Activated CD4-positive, alpha-beta T cell treated with anti-CD3 and anti-CD28 coated beads for 24 hours (primary cell): ENCODE measurements at regions not wholly inside any gene's neighbourhood (a gene's known extent, or its start where the extent isn't known, plus 50 kb on each side); places are given as distances from the start of the nearest gene placed in this dataset.
"Not testable (repeated sequence)": the region's sequence is repeated elsewhere in the genome, so short reads cannot be mapped to it uniquely, and the experiment has no call there.

Experiments
- DNase-seq, 2 donors: peaks; one replicate each; pipeline ENCODE4 v3.0.0-alpha.2; 2020; ENCODE audit warnings: low read depth in 2 of 2

DNA sequence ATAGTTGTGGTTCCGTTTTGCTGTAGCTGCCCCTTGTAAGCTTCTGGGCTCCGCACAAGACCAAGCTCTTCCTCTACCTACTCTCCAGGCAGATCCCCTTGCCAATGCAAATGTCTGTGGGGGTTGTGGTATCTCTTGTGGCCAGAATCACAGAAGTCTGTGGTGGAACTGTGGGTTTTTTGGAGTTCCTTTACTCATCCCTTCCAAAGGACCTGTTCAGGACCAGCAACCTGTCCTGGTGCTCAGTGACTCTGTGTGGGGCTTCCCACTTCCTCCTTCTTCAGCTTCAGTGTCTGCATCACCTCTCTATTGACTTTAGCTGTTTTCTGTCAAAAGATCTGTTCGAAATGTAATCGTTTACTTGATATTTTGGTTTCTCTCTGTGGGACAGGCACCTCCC, 441.3 kb upstream of the ADAMTSL1 start:
- no peak for DNase-seq

DNA sequence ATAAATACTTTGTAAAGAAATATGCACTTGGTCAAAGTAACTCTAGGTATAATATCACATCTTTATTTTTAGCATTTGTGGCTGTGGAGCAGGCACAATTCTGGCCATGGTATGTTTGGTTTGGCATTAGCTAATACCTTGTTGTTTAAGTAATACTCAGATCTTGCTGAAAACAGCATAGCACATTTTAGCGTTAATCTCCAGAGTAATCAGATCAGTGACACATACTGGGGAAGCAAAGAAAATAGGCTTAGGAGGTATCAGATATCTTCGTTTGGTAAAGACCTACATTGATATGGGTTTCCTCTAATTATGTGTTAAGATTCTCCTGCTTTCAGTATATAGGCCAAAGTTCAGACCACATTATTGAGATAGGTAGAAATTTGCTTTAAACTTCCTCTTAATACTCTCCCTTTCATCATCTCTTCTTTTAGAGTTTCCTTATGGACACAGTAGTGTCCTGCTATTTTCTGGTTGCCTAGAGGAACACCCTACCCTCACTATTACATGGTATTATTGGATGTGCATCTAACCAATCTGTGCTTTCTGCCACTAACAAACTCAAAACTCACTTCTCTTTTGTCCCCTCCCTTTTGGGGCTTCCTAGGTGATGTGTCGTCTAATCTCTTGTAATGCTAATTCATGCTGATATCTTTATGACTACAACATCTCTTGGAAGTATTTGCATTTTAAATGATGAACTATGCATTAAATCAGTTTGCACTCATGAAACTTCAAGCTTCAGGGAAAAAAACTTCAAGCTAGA, 437.3 kb upstream of the ADAMTSL1 start:
- no peak for DNase-seq

DNA sequence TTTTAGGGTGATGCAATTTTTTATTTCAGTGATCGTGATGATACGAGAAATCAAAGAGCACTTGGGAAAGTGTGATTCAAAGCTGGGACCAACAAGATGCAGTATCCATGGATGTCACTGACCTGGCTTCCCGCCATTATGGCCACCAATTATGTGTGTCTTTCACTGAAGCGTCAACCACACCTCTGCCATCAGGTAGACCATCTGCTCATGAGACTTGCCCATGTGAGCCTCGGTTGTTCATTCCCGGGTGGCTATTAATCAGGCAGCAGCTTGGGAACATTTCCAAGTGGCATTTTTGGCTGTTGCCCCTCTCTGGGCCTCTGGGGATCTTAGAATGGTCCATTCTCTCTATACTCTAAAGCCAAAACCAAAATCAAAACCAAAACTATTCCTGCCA, 436.0 kb upstream of the ADAMTSL1 start:
- DNase-seq: no peak

DNA sequence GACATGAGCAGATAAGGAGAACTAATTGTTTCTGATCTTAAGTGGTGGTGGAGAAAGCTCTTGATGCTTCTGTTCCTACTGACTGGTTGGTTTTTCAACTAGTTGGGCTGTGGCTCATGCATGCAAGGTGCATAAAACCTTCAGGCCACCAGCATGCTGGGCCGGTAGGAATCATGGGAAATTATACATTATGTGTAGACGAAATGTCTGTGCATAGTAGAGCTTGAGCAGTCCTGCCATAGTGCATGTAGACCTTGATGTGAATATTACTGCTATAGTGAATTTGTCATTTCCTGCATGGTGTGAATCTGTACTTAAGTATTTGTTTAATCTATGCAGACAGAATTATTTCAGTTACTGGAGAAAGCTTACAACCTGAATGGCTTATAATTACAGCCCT, 433.6 kb upstream of the ADAMTSL1 start:
- DNase-seq: no peak

DNA sequence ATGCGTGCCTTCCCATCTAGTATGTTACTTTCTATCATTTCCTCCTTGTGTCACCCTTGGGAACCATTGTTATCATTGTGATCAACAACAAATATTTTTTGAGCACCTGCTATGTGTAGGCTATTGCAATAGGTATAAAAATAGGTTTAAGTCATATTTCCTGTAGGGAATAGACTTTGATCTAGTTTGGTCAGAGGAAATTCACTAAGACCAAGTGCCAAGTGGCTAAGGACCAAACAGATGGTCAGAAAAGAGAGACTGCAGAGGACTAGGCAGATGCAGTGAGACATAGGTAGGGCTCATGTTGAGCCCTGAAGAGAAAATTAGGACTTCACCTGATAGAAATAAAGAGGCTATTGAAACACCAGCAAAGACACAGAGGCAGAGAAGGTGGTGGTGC, 430.0 kb upstream of the ADAMTSL1 start:
- DNase-seq: no peak

DNA sequence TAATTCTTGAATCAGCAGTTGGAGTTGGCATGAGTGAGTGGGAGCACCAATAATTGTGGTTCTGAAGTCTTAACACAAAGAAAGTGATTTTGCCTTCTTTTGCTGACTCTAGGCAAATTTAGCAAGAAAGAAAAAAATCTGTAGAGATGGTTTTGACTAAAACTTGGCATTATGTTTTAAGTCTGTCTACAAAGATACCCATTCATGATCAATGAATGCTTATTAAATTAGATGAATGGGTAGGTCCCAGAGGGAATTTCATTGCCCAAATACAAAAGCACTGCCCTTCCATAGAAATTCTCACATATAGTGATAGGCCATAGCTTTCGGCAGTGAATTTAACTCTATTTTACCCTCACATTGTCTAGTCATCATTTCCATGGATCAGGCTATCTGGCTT, 428.6 kb upstream of the ADAMTSL1 start:
- no peak for DNase-seq

DNA sequence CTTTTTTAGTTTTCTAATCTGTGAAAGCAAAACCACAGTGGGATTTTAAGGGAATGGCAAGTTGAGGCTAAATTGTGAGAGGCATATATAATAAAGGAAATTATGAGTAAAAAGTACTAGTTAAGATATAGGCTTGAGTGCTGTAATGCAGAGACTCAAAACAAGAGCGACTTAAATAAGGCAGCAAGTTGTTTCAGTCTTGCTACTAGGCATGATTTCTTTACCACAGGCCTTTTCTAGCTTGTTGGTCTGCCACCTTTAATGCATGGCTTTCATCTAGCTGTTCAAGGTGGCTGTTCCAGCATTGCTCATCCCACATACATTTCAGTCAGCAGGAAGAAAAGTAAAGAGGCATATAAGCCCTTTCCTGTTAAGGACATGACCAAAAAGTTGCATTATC, 427.9 kb upstream of the ADAMTSL1 start:
- no peak for DNase-seq

DNA sequence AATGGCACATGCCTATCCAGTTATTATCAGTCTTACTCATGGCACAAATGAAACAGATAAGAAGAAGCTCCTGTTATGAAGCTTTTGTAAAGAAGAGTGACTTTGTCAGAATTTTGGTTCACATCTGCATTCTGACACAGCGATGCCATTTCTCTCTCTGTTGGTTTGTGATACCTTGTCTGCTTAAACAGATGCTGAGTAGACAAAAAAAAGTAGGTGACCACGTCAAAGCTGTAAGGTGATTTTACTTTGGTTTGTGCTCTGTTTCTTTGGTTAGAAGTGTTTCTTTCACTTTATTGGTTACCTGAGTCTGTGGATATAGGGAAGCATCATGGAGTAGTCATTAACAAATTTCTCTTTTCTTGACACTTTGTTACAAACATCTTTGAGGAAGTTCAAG, 422.3 kb upstream of the ADAMTSL1 start:
- no peak for DNase-seq

DNA sequence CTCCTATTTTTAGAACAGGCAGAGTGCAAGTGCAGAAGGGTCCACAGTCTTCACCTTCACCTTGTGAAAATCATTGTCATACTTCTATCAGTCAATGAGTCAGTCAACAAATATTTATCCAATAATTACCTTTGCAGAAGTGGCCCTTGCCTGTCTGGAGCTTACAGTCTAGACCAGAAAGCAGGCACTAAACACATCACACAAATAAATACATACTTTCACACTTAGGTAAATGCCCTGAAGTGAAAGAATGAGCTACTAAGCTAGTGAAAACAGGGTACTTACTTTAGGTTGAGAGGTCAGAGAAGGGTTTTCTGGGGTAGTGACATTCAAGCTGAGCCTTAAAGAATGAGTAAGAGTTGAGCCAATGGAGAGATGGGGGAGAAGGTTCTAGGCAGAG, 421.9 kb upstream of the ADAMTSL1 start:
- no peak for DNase-seq

DNA sequence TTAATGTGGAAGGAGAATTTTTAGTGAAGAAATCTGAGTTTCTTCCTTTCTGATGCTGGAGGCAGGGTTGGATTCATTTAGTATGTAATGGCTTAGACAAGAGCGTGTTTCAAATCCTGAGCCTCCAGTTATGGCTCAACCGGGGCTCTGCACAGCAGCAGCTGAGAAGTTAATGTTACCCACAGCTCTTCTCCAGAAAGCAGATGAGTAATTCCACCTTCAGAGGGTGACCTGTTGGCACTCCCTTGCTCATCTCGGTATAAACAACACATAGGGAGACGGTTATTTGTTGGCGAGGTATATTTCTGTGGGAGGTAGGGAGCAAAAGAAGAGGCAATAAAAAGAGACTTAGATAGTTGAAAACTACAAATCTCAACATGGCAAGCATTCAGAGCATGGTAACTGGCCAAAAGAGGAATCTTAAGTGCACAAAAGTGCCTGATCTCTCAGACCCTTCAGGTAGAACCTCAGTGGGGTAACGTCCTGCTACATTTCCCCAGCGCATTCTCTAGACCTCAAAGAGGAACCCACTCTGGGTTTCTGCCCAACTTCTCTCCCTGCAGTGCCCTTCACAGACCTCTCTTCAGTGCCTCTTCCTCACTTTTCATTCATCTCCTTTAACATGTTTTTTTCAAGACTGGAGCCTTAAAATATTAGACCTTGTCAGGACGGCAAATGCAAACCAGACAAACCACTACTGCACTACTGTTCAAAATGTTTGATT, 417.5 kb upstream of the ADAMTSL1 start:
- no peak for DNase-seq

DNA sequence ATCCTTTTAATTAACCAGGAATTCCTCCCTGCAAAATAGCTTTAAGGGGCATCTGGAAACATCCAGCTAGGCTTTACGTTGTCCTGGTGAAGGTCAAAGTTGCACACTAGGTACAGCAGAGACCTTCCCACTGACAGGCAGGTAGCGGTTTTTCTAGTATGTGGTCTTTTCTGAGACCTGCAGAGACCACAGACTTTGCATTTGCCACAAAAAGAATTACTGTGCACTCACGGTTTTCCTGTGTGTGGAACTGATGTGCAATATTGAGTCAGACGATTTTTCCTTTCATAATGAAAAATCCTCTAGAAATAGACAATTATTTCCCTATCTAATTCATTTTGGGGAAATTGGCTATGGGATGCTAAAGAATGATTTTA, 417.0 kb upstream of the ADAMTSL1 start:
- no peak for DNase-seq

DNA sequence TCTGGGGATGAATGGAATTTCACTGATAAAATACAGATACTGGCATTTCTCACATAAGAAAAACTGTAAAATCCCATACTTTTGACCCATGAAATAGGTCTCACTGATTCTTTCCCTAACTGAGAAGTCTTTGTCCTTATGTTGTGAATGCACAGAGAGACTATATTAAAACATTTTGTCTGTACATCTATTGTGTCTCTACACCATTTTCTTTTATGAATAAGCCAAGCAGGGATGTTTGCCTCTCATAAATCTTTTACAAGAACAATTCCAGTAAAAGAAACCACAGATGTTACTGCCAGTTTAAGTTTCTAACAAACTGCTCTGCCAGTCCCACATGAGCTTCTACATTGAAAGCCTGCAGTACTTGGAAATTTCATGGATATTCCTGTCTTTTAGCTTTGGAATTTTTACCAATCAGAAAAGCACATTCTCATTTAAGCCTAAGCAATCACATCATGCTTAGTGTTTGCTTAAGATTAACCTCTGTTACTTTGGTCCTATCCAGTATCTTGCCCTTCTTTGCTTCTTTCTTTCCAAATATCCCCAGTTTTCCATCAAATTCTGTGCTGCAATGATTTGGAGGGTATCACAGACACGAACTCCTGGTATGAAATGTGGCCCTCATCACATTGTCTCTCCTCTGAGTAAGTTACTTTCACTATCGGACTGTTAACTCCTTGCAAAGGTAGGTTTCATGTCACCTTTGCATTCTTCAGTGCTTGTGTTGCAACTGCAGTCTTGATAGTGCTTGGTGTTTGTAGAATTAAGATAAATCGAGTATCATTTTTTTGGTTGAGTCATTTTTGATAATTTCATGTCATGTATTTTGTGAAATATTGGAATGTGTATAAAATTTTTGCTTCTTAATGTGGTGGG, 415.1 kb upstream of the ADAMTSL1 start:
- DNase-seq: no peak

DNA sequence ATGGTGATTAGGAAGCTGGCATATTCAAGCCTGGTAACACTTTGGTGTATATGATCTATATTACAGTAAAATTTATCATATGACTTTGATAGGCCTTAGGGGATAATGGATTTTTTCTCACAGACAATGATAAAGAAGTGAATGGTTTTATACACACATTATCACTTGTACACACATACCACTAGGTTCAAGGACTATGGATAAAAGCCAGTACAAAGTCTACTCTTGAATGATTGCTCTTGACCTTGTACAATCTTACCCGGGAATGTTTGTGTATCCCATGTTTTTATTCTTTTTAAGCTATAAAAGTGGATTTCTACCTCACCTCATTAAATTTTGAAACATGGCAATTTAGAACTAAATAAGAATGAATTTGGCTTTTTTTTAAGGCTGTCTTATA, 414.5 kb upstream of the ADAMTSL1 start:
- no peak for DNase-seq

DNA sequence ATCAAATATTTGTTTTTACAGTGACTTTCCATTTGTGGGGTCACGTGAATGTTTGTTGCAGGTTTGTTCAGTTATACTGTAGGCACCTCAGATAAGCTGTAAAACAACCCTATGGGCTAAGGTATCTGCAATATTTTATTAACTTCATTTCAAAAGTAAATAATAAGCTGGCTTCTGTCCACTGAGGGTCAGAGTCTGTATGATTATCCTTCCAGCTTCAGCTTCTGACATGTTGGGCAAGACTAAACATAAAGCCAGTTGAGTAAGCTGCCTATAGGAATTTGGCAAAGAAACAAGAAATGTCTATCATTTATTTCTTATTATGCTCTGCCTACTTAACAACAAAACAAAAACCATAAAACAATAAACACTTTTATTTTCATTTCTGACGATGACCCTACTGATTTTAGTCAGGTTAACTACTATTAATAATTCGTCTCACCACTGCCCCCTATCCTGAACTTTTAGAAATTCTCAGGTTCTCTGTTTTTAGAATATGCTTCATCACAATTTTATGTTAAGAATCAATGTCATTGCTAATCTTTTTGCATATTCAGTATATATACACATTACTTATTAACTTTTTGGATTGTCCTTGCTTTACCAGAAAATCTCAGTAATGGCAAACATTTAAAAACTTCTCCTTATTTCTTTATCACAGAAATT, 413.6 kb upstream of the ADAMTSL1 start:
- no peak for DNase-seq

DNA sequence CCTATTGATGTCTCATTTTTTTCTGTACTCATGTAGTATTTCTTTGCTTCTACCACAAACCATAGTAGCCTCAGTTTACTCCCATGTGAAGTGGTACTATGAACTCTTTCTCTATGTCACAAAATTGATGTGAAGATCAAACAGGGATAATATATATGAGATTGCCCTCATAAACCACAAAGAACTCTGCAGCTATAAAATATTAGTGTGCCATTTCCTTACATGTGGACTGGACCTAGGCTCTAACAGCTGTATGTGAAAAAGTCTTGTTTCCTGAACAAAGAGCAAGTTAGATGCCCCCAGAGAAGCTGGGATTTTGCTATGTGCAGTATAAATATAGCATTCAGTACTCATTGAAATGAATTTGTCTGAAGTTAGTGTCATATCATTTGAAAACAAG, 412.6 kb upstream of the ADAMTSL1 start:
- no peak for DNase-seq

DNA sequence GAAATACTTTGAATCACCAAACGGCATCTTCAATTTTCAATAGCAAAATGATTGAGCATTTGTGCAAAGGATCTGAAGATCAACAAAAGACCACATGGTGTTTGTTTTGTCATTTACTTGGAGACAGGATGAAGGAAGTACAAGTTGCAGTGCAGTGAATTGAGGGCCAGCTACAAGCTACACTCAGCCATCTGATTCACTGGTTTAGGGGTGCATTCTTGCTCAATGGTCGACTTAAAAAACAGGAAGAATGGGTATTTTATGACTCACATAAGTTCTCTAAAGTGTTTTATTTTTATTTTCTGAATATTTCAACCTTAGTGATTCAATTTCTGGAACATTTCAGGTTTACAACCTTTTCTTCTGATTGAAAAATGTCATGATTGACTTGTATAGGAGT, 412.1 kb upstream of the ADAMTSL1 start:
- no peak for DNase-seq

DNA sequence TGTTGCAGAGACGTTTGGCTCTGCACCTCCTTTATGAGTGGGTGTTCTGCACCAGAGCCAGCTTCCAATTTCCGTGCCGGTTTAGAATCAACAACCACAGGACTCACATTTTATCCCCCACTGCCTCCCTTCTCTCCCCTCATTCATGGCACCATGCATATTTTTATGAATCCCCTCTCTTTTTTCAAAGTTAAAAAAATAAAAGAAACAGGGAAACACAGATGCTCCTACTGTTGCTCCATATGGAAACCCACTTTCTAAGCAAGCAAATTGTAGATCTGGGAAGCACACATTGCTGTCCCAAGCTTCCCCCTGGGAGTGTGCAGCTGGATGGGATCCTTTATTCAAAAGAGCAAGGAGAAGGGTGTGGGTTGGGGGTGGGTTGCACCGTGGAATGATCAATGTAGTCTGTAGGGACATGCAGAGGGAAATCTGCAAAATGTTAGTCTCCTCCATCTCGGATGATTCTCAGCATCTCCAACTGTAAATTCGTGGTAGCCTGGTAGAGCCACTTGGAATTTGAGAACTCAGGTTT, 410.0 kb upstream of the ADAMTSL1 start:
- no peak for DNase-seq

DNA sequence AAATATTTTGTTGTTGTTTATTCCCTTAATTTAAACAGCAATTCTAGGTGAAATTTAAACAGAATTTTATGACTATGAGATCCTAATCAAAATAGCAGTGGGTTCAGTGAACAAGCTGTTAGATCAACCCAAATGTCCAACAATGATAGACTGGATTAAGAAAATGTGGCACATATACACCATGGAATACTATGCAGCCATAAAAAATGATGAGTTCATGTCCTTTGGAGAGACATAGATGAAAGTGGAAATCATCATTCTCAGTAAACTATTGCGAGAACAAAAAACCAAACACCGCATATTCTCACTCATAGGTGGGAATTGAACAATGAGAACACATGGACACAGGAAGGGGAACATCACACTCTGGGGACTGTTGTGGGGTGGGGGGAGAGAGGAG, 407.3 kb upstream of the ADAMTSL1 start:
- DNase-seq: not testable (repeated sequence)

DNA sequence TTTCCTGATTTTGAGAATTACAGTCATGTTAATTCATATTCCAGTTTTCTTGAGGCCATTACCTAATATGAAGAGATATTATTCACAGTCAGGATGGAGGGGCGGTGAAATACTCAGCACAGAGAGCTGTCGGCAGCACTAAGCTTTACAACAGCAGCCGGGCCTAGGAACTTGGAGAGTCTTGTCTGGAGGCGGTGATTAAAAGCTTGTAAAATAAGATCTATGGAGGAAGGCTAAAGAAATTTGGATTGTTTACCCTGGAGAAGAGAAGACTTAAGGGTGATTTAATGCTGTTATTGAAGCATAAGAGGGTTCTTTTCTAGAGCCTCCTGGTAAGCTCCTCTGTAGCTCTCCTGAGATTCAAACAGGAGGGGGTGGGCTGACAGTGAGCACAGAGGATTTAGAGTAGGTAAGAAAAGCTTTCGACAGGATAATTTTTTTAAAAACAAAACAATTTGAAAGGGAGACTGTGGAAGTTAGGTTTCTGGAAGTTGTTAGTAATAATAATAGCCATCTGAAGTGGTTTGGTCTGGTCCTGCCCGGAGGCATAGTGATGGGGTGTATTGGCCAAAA, 406.3 kb upstream of the ADAMTSL1 start:
- no peak for DNase-seq

DNA sequence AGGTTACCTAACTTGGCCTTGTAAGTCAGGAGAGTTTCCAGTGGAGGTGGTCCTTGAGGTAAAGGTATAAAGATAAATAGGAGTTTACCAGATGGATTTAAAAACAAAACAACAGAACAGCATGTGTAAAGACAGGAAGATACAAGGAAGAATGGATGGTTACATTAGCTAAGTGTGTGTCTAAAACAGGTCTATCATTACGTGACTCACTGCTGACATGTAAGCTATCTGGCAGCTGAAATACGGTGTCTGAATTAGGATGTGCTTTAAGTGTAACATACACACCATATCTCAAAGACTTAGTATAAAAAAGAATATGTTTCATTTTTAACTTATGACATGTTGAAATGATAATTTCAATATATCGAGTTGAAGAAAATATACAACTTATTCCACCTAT, 405.1 kb upstream of the ADAMTSL1 start:
- DNase-seq: no peak

DNA sequence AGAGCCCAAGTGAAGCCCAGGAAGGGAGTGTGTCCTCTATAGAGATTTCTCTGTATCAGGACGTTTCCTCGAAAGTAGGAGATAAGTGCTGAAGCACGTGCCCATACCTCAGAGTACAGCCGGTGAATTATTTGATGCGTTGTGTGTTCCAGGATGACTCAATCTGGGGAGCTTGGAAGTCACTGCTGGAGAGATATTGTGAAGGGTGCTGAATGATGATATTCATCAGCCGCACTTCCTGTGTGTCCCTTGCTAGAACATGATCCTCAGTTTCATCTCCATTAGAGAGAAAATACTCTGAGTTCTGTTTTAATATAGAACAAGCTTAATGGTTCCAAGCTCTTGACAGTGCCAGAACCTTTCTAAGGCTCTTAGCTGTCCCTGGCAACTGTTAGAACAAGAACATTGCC, 402.3 kb upstream of the ADAMTSL1 start:
- no peak for DNase-seq
